ENCODE measurements at regions not wholly inside any gene's neighbourhood (a gene's known extent, or its start where the extent isn't known, plus 50 kb on each side); places are given as distances from the start of the nearest gene placed in this dataset.
"Not testable (repeated sequence)": the region's sequence is repeated elsewhere in the genome, so short reads cannot be mapped to it uniquely, and the experiment has no call there.

DNA sequence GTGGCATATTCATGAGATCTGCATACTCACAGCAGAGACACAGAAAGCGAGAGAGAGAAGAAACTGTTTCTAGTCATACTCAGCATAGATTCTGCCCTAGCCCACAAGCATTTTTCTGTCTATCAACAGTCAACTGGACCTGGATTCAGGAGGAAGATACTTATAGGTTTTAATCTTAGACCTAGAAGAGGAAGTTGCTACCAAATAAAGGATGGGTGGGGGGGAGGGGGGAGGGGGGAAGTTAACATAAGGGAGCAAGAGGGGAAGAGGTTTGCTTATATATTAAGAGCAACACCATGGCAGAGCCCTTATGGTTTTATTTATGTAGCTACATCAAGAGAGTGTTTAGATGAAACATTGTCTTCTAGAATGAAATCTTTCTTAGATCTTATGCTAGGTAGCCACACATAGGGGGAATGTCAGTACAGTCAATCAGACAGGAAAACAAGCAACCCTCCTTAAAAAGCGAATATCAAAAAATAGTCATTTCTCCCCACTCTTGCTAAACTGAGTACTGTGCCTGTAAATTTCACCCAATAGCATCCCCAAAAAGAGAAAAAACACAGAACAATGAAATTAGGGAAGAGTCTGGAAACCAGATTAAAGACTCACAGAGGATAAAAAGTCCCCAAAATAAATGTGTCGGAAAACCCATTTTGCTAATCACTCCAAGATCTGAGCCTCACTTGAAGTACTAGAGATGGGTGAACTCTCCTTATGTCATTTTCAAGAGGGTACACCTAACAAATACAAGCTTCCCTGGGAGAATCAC lies 192.7 kb upstream of the NR4A3 start:
- DNase-seq (ENCODE audit: low spot score) = no peak

DNA sequence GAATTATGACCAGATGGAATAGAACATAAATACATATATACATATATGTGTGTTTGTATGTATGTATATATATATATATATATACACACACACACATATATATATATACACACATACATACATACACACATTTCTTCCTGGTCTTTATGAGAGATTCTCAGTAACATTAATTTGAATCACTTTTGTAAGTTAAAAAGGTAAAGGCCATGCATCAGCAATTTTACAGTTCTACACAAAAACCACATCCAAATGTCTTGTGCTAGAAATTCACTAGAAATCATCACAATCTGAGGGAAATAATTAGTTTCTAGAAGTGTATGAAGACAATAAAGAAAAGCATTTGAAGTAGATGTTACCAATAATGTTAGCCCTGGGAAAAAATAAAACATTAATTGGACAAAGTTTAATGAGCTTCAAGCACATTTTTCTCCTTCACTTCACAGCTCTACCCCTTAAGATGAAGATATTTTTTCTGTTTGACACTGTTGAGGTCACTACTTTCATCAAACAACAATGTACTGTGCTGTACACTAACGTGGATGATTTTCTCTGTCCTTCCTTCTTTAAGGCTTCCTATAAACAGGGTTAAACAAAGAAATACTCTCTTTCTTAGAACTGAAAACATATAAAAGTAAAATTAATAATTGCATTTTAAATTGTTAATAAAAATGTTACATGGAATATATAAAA lies 189.2 kb upstream of the NR4A3 start:
- DNase-seq (ENCODE audit: low spot score) = no peak

DNA sequence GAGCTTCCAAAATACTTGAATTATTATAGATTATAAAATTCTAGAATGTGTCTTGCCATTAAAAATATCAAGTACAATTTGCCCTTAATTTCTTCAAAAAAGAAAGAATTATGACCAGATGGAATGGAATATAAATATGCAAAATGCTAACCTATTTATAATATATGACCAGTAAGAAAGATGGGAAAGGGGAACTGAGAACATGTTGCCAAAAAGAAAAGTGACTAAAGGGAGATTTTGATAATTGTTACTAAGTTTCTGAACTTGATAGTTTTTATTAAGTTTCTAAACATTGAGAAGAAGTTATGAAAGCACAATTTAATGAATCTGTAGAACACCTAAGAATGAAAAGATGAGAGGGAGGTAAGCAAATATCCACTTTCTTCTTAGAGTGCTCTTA lies 188.4 kb upstream of the NR4A3 start:
- no peak for DNase-seq (ENCODE audit: low spot score)

- no peak for DNase-seq (ENCODE audit: low spot score)
Observed at GRCh38 chr9:99634186-99634585, 187.5 kb upstream of the NR4A3 start.

DNA sequence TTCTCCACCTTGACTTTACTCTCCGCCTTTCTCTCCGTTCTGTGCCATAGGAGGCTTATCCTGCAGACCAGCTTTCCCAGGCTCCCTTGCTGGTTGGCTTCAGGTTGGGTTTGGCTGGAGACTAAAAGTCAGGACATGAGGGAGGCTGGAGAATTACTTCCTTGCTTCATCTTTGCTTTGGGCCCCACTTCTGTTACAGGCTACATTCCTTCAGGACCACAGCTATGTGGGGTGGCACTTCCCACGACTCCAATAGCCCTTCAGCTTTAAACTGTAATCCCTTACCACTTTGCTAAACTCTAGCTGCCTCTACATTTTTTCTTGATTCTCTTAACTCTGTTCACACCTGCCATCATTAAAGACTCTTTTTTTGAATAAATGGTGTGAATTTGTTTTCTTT lies 186.7 kb upstream of the NR4A3 start:
- no peak for DNase-seq (ENCODE audit: low spot score)

GRCh38 chr9:99637641-99638040 lies 184.0 kb upstream of the NR4A3 start:
- DNase-seq (ENCODE audit: low spot score) = no peak

DNA sequence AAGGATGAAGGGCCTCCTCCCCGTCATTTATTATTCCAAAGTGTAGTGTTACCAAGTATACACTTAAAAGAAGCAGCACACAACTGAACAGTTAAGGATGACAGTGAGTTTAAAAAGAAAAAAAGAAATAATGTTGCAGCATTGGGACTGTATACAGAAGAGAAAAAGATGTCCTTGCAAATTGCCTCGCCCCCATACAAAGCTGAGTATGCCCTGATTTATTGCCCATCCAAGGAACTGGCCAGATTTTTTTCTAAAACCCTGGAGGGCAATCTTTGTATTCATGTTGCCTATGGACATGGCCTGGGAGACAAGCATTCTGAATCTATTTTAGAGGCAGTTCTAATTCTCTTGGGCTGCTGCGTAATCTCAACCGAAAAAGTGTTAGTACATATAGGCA lies 182.7 kb upstream of the NR4A3 start:
- no peak for DNase-seq (ENCODE audit: low spot score)

GRCh38 chr9:99647604-99648003 lies 174.1 kb upstream of the NR4A3 start:
- no peak for DNase-seq (ENCODE audit: low spot score)

GRCh38 chr9:99650187-99650874 lies 171.4 kb upstream of the NR4A3 start:
- DNase-seq (ENCODE audit: low spot score) = no peak

GRCh38 chr9:99660191-99660636 lies 161.5 kb upstream of the NR4A3 start:
- peak; percentile 28 for DNase-seq (ENCODE audit: low spot score)

DNA sequence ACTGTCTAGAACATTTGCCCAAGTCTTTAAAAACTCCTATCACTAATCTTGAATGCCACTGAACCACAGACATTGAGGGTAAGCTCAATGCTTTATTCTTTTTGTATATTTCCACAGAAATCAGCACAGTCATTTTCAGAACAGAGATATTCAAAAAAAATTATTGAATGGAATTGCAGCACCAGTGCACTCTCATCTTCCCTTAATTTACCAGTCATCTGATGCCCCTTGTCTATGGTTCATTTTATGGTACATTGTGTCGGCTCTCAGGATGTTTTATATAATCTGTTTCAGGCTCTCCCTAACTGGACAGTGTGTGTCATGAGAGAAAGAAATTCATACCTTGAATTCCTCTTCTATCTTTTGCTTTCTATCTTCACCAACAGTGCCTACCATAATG lies 158.4 kb upstream of the NR4A3 start:
- DNase-seq (ENCODE audit: low spot score) = no peak

DNA sequence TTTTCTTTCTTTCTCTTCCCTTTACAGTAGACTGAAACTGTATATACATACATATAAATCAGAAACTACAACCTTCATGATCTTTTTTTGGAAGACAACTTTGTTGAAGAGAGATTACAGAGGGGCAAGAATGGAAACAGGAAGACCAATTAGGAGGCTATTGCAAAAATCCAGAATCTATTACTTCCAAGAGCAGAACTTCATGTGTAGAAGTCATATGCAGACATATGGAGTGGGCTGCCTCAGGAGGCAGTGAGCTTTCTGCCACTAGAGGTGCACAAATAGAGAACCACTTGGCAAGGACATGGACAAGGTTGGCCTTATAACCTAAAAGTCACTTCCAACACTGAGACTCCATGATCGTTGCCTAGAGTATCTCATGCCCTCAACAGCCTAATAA lies 157.8 kb upstream of the NR4A3 start:
- no peak for DNase-seq (ENCODE audit: low spot score)

DNA sequence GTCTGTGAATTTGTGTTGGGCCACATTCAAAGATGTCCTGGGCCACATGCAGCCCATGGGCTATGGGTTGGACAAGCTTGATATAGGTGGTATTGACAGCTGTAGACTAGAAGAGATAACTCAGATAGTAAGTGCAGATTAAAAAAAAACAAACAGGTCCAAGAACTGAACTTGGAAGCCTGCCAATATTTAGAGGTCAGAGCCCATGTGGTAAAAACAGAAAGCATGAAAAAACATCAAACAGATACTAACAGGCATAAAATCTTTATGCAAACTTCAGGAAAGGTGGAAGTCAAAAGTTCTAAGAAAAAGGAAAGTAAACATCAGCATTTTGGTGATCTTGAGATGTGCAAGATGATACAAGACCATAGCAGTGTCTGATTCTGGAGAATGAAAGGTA lies 155.1 kb upstream of the NR4A3 start:
- DNase-seq (ENCODE audit: low spot score) = no peak

DNA sequence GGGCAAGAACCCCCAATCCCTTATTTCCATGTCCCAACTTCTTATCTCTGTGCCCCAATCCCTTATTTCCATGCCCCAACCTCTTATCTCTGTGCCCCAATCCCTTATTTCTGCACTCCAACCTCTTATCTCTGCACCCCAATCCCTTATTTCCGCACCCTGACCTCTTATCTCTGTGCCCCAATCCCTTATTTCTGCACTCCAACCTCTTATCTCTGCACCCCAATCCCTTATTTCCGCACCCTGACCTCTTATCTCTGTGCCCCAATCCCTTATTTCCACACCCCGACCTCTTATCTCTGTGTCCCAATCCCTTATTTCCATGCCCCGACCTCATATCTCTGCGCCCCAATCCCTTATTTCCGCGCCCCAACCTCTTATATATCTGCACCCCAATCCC lies 150.8 kb upstream of the NR4A3 start:
- DNase-seq (ENCODE audit: low spot score) = not testable (repeated sequence)

DNA sequence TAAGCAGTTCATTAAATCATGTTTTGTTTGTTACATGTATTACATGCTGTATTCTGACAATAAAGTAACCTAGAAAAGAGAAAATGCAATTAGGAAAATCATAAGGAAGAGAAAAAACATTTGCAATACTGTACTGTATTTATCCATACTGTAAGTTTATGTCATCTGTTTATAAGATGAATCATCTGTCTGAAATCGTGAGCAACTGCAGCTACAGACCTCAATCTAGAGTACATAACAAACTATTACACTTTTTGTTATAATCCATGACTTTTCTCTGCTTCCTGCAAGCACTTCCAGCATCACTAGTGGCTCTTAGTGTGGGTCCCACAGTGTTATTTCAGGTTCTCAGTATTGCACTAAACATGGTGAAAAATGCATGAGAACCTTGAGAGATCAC lies 144.4 kb upstream of the NR4A3 start:
- no peak for DNase-seq (ENCODE audit: low spot score)

GRCh38 chr9:99678566-99678965 lies 143.1 kb upstream of the NR4A3 start:
- no peak for DNase-seq (ENCODE audit: low spot score)

DNA sequence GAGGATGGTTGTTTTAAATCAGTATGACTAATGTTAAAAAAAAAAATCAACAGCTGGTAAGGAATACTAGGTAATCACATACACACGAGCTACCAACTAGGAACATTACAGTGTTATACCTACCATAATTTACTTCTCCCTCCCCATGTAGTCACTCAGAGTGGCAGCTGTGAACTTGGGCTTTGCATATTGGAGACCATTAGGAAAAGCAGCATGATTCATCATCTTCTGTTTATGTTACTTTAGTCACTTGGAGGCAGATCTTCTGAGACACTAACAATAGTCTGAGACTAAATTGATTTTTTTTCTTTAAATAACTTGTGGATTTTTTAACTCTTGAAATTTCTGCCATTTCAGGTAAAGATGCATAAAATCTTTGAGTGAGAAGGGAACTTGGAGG lies 141.5 kb upstream of the NR4A3 start:
- no peak for DNase-seq (ENCODE audit: low spot score)

- DNase-seq (ENCODE audit: low spot score) = no peak
Observed at GRCh38 chr9:99681113-99681512, 140.6 kb upstream of the NR4A3 start.

DNA sequence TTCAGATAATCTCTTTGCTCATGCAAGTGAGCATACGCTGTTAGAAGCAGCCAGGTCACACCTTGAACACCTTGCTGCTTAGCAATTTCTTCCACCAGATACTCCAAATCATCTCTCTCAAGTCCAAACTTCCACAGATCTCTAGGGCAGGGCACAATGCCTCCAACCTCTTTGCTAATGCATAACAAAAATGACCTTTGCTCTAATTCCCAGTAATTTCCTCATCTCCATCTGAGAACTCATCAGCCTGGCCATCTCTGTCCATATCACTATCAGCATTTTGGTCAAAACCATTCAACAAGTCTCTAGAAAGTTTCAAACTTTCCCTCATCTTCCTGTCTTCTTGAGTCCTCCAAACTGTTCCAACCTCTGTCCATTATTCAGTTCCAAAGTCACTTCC lies 139.3 kb upstream of the NR4A3 start:
- no peak for DNase-seq (ENCODE audit: low spot score)

GRCh38 chr9:99682870-99683269 lies 138.8 kb upstream of the NR4A3 start:
- no peak for DNase-seq (ENCODE audit: low spot score)

DNA sequence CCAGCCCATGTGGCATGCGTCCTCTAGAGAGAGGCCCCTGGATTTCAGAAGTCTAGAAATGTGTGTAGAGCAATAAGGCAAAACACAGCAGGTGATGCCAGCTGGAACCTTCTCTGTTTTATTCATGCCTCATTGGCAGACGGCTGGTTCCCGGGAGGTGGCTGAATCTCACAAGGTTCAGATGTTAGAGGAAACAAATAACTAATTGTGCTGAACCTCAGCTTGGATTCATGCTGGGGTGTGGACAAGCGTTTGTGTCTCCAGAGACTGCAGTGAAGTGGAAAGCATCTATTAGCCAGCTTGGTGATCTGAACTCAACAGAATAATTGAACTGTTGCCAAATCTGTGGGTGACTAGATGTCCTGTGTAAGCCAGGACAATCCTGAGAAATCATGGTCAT lies 131.1 kb upstream of the NR4A3 start:
- peak; percentile 68 for DNase-seq (ENCODE audit: low spot score)

GRCh38 chr9:99693888-99694287 lies 127.8 kb upstream of the NR4A3 start:
- DNase-seq (ENCODE audit: low spot score) = no peak

- DNase-seq (ENCODE audit: low spot score) = no peak
Observed at GRCh38 chr9:99694393-99694792, 127.3 kb upstream of the NR4A3 start.
